ENCODE measurements at regions not wholly inside any gene's neighbourhood (a gene's known extent, or its start where the extent isn't known, plus 50 kb on each side); places are given as distances from the start of the nearest gene placed in this dataset.

DNA sequence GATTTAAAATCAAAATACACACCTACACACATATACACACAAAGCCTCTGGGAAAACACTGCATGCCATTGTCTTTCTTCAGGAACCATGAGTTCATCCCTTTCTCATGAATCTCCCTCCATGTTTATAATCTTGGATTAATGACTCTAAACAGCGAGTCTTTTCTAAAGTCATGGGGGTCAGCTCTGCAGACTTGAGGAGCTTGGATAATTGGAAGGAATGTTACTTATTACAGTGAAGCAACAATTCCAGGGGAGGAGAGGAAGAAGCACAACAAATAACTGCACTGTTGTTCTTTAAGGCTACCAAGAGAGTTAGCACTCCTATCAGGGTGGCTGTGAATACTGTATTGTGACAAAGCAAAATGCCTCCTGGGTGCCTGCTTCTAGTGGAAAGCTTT lies 444.7 kb downstream of the ANXA1 start:
- ChIA-PET CTCF (no interaction called here), POLR2A (no interaction called here)
- no peaks in the 10 kb centered on the region for H3K36me3 ChIP-seq (replicated peaks in 1 of 2; ENCODE audit: control extremely low read depth in 1 of 2, control insufficient read depth in 1 of 2, extremely low read depth in 1 of 2, insufficient read depth in 2 of 2, low read length in 1 of 2)
- no peaks in the 10 kb centered on the region for H3K9me3 ChIP-seq (ENCODE audit: control extremely low read depth in 1 of 3, control insufficient read depth in 2 of 3, insufficient read depth in 1 of 3, low read length in 2 of 3)
- Mint-ChIP-seq H3K4me3 (no peak overlapping the region), H3K9me3 (ENCODE audit: insufficient read depth) (no peaks in the 10 kb centered on the region), H3K4me1 (no peaks in the 10 kb centered on the region), H3K27ac (no peak overlapping the region), H3K27me3 (no peaks in the 10 kb centered on the region)
- no peaks in the 10 kb centered on the region for H3K79me2 ChIP-seq (ENCODE audit: control insufficient read depth, insufficient read depth, low read length)
- H3K4me1 ChIP-seq (ENCODE audit: control insufficient read depth in 2 of 2, insufficient read depth in 2 of 2, low read length in 2 of 2), result no peaks in the 10 kb centered on the region
- H3K4me3 ChIP-seq (ENCODE audit: control extremely low read depth in 1 of 5, extremely low read depth in 1 of 5, insufficient read depth in 1 of 5, low read depth in 2 of 5, low read length in 4 of 5), result no peak overlapping the region
- intact Hi-C loops (cut with micrococcal nuclease), result no loop called here
- H2AFZ ChIP-seq (ENCODE audit: insufficient read depth, low read depth, low read length, poor library complexity, severe bottlenecking), result no peak overlapping the region
- ATAC-seq (ENCODE audit: low read depth) (no peak), DNase-seq (no peak)
- H3K27ac ChIP-seq (ENCODE audit: low read length in 2 of 2), result no peak overlapping the region
- no CpG with 5 or more reads among the region's 1 CpG for WGBS (ENCODE audit: insufficient coverage)
- H4K20me1 ChIP-seq (ENCODE audit: control insufficient read depth, insufficient read depth, low read length, poor library complexity, severe bottlenecking), result no peaks in the 10 kb centered on the region
- TF ChIP-seq, protein P1, sequence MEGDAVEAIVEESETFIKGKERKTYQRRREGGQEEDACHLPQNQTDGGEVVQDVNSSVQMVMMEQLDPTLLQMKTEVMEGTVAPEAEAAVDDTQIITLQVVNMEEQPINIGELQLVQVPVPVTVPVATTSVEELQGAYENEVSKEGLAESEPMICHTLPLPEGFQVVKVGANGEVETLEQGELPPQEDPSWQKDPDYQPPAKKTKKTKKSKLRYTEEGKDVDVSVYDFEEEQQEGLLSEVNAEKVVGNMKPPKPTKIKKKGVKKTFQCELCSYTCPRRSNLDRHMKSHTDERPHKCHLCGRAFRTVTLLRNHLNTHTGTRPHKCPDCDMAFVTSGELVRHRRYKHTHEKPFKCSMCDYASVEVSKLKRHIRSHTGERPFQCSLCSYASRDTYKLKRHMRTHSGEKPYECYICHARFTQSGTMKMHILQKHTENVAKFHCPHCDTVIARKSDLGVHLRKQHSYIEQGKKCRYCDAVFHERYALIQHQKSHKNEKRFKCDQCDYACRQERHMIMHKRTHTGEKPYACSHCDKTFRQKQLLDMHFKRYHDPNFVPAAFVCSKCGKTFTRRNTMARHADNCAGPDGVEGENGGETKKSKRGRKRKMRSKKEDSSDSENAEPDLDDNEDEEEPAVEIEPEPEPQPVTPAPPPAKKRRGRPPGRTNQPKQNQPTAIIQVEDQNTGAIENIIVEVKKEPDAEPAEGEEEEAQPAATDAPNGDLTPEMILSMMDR (IDR thresholded peaks at IDR 0.05), result no peak
- TF ChIP-seq EZH2 (IDR thresholded peaks at IDR 0.05; ENCODE audit: borderline replicate concordance, insufficient read depth, low read depth, low read length, poor library complexity, severe bottlenecking), result no peak
- H3K27me3 ChIP-seq (replicated peaks in 1 of 4; ENCODE audit: control extremely low read depth in 1 of 4, control insufficient read depth in 3 of 4, insufficient read depth in 4 of 4, low read length in 3 of 4), result no peaks in the 10 kb centered on the region
- H3K4me2 ChIP-seq (replicated peaks; ENCODE audit: low read depth, low read length, poor library complexity, severe bottlenecking), result no peak overlapping the region
- H3K9ac ChIP-seq (ENCODE audit: low read length), result no peak overlapping the region

- no peaks in the 10 kb centered on the region for H3K27me3 Mint-ChIP-seq
- Histone ChIP-seq H3K4me3 (ENCODE audit: control extremely low read depth in 1 of 5, extremely low read depth in 1 of 5, insufficient read depth in 1 of 5, low read depth in 2 of 5, low read length in 4 of 5) (no peak overlapping the region), H3K4me1 (ENCODE audit: control insufficient read depth in 2 of 2, insufficient read depth in 2 of 2, low read length in 2 of 2) (no peaks in the 10 kb centered on the region), H3K79me2 (ENCODE audit: control insufficient read depth, insufficient read depth, low read length) (no peaks in the 10 kb centered on the region), H3K27me3 (replicated peaks in 1 of 4; ENCODE audit: control extremely low read depth in 1 of 4, control insufficient read depth in 3 of 4, insufficient read depth in 4 of 4, low read length in 3 of 4) (no peaks in the 10 kb centered on the region), H3K36me3 (replicated peaks in 1 of 2; ENCODE audit: control extremely low read depth in 1 of 2, control insufficient read depth in 1 of 2, extremely low read depth in 1 of 2, insufficient read depth in 2 of 2, low read length in 1 of 2) (no peaks in the 10 kb centered on the region), H3K27ac (ENCODE audit: low read length in 2 of 2) (no peak overlapping the region), H3K9ac (ENCODE audit: low read length) (no peak overlapping the region), H4K20me1 (ENCODE audit: control insufficient read depth, insufficient read depth, low read length, poor library complexity, severe bottlenecking) (no peaks in the 10 kb centered on the region), H3K4me2 (replicated peaks; ENCODE audit: low read depth, low read length, poor library complexity, severe bottlenecking) (no peak overlapping the region), H3K9me3 (ENCODE audit: control extremely low read depth in 1 of 3, control insufficient read depth in 2 of 3, insufficient read depth in 1 of 3, low read length in 2 of 3) (no peaks in the 10 kb centered on the region), H2AFZ (ENCODE audit: insufficient read depth, low read depth, low read length, poor library complexity, severe bottlenecking) (no peak overlapping the region)
- intact Hi-C loops (cut with micrococcal nuclease), result no loop called here
- no peak overlapping the region for H3K4me3 Mint-ChIP-seq
- H3K27ac Mint-ChIP-seq, result no peak overlapping the region
- H3K4me1 Mint-ChIP-seq, result no peaks in the 10 kb centered on the region
- DNase-seq, result no peak
- ChIA-PET POLR2A (no interaction called here), CTCF (no interaction called here)
- TF ChIP-seq, protein P1 (IDR thresholded peaks at IDR 0.05), result no peak
- TF ChIP-seq EZH2 (IDR thresholded peaks at IDR 0.05; ENCODE audit: borderline replicate concordance, insufficient read depth, low read depth, low read length, poor library complexity, severe bottlenecking), result no peak
- no peaks in the 10 kb centered on the region for H3K9me3 Mint-ChIP-seq (ENCODE audit: insufficient read depth)
- WGBS (ENCODE audit: insufficient coverage), result 80% methylated on average over 2 of the region's 5 CpGs
- ATAC-seq (ENCODE audit: low read depth), result no peak
Observed at GRCh38 chr9:73597039-73597438, 445.4 kb downstream of the ANXA1 start.
